Inflammatory macrophage treated with lipopolysaccharide for 4 hours (primary cell): ENCODE measurements at regions not wholly inside any gene's neighbourhood (a gene's known extent, or its start where the extent isn't known, plus 50 kb on each side); places are given as distances from the start of the nearest gene placed in this dataset.
"Not testable (repeated sequence)": the region's sequence is repeated elsewhere in the genome, so short reads cannot be mapped to it uniquely, and the experiment has no call there.

Experiments used
- DNase-seq: peaks from one replicate; pipeline ENCODE4 v3.0.0-alpha.2; 2020

GRCh38 chr2:176991411-176991810, 221.2 kb upstream of the HNRNPA3 start:
- no peak for DNase-seq

GRCh38 chr2:176997074-176997791, 215.4 kb upstream of the HNRNPA3 start:
- DNase-seq = peak; percentile 88

- no peak for DNase-seq
Measured at GRCh38 chr2:176997792-176998169, 214.8 kb upstream of the HNRNPA3 start.

DNA sequence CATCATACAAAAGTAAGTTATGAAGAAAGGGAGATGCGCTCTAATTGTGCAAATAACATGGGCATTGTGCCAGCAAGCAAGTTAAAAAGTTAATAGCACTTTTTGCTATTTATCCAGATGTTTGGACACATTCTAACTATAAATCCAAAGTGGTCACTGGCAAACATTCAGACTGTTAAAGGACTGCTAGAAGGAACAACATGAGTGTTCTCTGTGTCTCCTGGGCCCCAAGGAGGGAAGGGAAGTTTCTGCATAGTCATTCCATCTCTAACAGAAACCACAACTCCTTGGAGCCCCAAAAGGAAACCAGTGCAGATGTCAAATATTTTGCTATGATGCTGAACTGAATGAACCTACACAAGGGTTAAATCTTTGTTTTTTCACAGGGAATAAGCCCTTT, 213.3 kb upstream of the HNRNPA3 start:
- DNase-seq = peak; percentile 51

- no peak for DNase-seq
Measured at GRCh38 chr2:177000061-177000714, 212.4 kb upstream of the HNRNPA3 start.

- no peak for DNase-seq
Measured at GRCh38 chr2:177000715-177001072, 211.9 kb upstream of the HNRNPA3 start.

- no peak for DNase-seq
Measured at GRCh38 chr2:177001334-177001733, 211.3 kb upstream of the HNRNPA3 start.

DNA sequence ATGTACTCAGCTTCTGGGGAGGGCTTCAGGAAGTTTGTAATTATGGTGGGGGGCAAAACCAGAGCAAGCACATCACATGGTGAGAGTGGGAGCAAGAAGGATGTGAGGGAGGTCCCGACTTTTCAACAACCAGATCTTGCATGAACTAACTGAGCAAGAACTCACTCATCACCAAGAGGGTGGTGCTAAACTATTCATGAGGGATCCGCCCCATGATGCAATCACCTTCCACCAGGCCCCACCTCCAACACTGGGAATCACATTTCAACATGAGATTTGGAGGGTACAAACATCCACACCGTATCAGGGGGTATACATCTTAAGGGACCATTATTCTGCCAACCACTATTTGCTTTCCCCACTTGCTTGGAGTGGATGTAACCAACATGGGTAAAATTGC, 209.6 kb upstream of the HNRNPA3 start:
- DNase-seq = no peak

- DNase-seq = not testable (repeated sequence)
Measured at GRCh38 chr2:177007726-177008125, 204.9 kb upstream of the HNRNPA3 start.

- not testable (repeated sequence) for DNase-seq
Measured at GRCh38 chr2:177008662-177009061, 203.9 kb upstream of the HNRNPA3 start.

GRCh38 chr2:177010146-177010545, 202.4 kb upstream of the HNRNPA3 start:
- no peak for DNase-seq

DNA sequence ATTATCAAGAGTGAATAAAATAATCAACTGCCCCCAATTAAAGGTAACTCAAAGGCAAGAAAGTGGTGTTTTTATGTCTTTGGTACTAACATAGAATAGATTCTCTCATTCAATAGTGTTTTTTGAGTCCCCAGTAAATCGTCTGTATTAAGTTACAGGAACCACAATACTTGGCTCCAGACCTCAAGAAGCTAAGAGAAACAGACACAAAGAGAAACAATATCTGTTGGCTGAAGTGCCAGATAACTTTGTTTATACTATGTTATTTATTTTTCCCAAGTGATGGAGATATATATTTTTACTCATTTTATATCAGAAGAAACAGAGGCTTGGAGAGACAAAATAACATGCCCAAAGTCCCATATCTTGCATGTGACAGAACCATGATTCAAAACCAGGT, 201.7 kb upstream of the HNRNPA3 start:
- no peak for DNase-seq

DNA sequence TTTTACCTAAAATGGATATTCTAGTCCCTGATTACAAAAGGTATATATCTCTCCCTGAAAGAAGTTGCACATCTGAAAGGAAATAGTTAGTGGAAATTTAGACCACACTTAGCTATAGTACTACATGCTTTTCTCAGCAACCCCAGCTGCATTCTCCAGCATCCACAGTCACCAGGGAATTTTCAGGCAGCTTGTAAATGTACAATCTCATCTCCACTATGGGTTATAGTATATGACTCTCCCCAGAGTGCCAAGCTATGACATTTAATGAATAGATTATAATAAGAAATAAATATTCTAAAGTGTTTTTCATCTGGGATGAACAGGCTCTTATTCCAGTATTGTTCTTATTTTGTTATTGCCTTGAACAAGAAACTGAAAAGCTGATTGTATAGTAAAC, 197.6 kb upstream of the HNRNPA3 start:
- no peak for DNase-seq

- no peak for DNase-seq
Measured at GRCh38 chr2:177015356-177015923, 197.2 kb upstream of the HNRNPA3 start.

DNA sequence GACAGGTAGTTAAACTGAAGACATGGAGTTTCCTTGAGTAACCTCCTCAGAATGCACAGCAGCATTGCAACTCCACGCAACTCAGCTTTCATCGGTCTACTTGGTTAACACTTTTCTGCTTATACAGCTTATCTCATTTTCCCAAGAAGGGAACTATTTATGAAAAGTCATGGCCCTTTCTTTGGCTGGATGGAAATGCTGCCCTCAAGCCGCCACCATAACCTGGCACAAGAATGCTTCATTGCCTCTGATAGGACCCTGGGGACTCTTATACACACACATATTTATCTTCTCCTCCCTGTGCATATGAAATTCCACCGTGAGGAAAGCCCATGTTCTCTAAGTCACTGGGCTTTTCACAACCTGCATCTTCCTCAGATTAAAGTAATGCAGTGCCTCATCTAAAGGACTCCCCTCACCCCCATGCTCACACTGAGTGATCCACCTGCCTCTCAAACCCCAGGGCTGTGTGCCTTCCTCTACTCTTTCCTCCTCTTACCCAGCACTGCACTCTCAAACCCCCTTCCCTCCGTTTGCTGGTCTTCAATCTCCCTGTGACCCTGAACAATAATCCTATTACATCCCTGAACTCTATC, 192.0 kb upstream of the HNRNPA3 start:
- no peak for DNase-seq

- no peak for DNase-seq
Measured at GRCh38 chr2:177021706-177022343, 190.8 kb upstream of the HNRNPA3 start.

- DNase-seq = no peak
Measured at GRCh38 chr2:177024765-177025164, 187.8 kb upstream of the HNRNPA3 start.

DNA sequence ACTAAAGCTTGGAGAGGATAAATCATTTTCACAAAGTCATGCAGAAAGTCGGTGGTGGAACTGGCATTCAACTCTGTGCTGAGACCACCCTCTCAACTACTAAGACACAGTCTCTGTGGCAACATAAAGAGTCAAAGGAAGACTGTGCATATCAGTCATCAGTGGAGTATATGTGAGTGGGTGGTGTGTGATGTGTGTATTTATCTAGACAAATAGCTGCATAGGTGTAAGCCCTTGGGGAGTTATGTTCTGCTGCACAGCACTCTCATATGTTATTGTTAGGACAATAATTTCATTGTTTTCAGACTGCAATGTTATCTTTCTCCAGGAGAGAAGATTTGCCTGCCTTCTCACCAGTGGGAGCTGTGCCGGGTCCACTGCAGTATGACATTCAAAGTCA, 186.3 kb upstream of the HNRNPA3 start:
- DNase-seq = no peak

- no peak for DNase-seq
Measured at GRCh38 chr2:177026956-177027355, 185.6 kb upstream of the HNRNPA3 start.

DNA sequence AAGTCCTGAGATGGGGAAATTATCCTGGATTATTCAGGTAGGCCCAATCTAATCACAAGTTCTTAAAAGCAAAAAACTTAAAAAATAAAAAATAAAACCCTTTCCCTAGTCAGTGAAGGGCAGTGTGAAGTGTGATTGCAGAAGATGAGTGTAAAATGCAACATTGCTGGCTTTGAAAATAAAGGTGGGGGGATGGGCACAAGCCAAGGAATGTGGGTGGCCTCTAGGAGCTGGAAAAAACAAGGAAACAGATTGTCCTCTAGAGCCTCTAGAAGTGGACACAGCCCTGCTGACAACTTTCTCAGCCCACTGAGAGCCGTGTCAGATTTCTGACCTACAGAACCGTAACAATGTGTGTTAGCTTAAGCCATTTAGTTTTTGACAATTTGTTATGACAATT, 184.3 kb upstream of the HNRNPA3 start:
- DNase-seq = no peak

- no peak for DNase-seq
Measured at GRCh38 chr2:177029075-177029474, 183.5 kb upstream of the HNRNPA3 start.

DNA sequence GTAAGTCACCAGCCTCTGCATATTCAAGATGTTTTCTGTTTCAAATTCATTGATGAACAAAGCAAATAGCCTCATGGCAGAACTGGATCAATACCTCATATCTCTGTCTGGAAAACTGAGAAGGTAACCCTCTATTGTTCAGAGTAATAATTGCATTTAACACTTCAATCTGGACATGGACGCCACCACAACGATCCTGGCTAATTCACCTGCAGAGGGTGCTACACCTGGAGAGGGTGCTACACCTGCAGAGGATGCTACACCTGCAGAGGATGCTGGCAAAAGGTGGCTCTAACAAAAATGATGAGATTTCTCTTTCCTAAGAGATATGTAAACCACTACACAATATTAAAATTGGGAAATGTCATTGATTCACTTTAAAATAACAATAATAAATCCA, 183.1 kb upstream of the HNRNPA3 start:
- DNase-seq = no peak

GRCh38 chr2:177029901-177030300, 182.7 kb upstream of the HNRNPA3 start:
- no peak for DNase-seq
